SK-N-MC (cell line): ENCODE measurements at regions not wholly inside any gene's neighbourhood (a gene's known extent, or its start where the extent isn't known, plus 50 kb on each side); places are given as distances from the start of the nearest gene placed in this dataset.
"Not testable (repeated sequence)": the region's sequence is repeated elsewhere in the genome, so short reads cannot be mapped to it uniquely, and the experiment has no call there.

Source experiments
- EZH2 ChIP-seq: fragments of 200-600 bp; sonication (generic); IDR thresholded peaks from one replicate; pipeline ENCODE4 v1.6.1; 2017; ENCODE audit warnings: antibody characterized with exemption
- POLR2AphosphoS5 ChIP-seq: IDR thresholded peaks from 2 replicates; pipeline ENCODE4 v1.6.1; 2012; ENCODE audit warnings: mild to moderate bottlenecking, low read depth, low read length, borderline replicate concordance

GRCh38 chr21:14013623-14014498 is 196.9 kb downstream of the LIPI start:
- TF ChIP-seq POLR2AphosphoS5, EZH2: not testable (repeated sequence)
